ENCODE measurements at regions not wholly inside any gene's neighbourhood (a gene's known extent, or its start where the extent isn't known, plus 50 kb on each side); places are given as distances from the start of the nearest gene placed in this dataset.

GRCh38 chr3:145649368-145649887 is 511.6 kb downstream of the PLOD2 start:
- Histone ChIP-seq H3K27me3 (ENCODE audit: insufficient read depth) (no peaks in the 10 kb centered on the region), H3K27ac (ENCODE audit: low read depth) (no peak overlapping the region), H2AFZ (no peak overlapping the region), H4K20me1 (replicated peaks; ENCODE audit: insufficient read depth) (no peaks in the 10 kb centered on the region), H3K4me2 (no peak overlapping the region), H3K4me1 (ENCODE audit: insufficient read depth) (no peaks in the 10 kb centered on the region), H3F3A (replicated peaks; ENCODE audit: low read depth) (no peaks in the 10 kb centered on the region), H3K36me3 (ENCODE audit: insufficient read depth) (0 out of 2 replicates have a peak, but pooled peaks cover 4% of the 10 kb centered on the region), H3K9me2 (ENCODE audit: insufficient read depth) (no peaks in the 10 kb centered on the region), H3K4me3 (no peak overlapping the region), H3K79me2 (replicated peaks; ENCODE audit: insufficient read depth) (no peaks in the 10 kb centered on the region)
- no peak for TF ChIP-seq POLR2AphosphoS5 (IDR thresholded peaks at IDR 0.05; ENCODE audit: low read depth)
- no peak for TF ChIP-seq REST (IDR thresholded peaks at IDR 0.05; ENCODE audit: unreplicated experiment)
- TF ChIP-seq JUNB (IDR thresholded peaks at IDR 0.05; ENCODE audit: unreplicated experiment): no peak
- no peak for TF ChIP-seq ZNF462 (CRISPR knock-in tag; IDR thresholded peaks at IDR 0.05)
- no peak for TF ChIP-seq ZNF331 (CRISPR knock-in tag; IDR thresholded peaks at IDR 0.05; ENCODE audit: low read depth)
- TF ChIP-seq ETS1 (IDR thresholded peaks at IDR 0.05): no peak
- TF ChIP-seq EZH2 (IDR thresholded peaks at IDR 0.05; ENCODE audit: low read depth, unreplicated experiment): no peak
- TF ChIP-seq ZNF114 (CRISPR knock-in tag; IDR thresholded peaks at IDR 0.05): no peak
- no peak for TF ChIP-seq EZH2phosphoT487 (IDR thresholded peaks at IDR 0.05; ENCODE audit: unreplicated experiment)
- no peak for TF ChIP-seq CTCF (conservative IDR thresholded peaks at IDR 0.05; ENCODE audit: low read depth in 2 of 2)
- TF ChIP-seq CREB1 (CRISPR knock-in tag; IDR thresholded peaks at IDR 0.05; ENCODE audit: low read depth): no peak
- TF ChIP-seq NANOG (IDR thresholded peaks at IDR 0.05; ENCODE audit: borderline replicate concordance): no peak
- TF ChIP-seq STAT1 (IDR thresholded peaks at IDR 0.05; ENCODE audit: unreplicated experiment): no peak
- Mint-ChIP-seq H3K27me3 (ENCODE audit: insufficient read depth, low read depth, poor library complexity) (no peaks in the 10 kb centered on the region), H3K9me3 (peaks cover 7% of the 10 kb centered on the region; the same call in 2 of the 3 replicates), H3K4me3 (no peak overlapping the region), H3K36me3 (ENCODE audit: low read depth) (no peaks in the 10 kb centered on the region), H3K27ac (no peak overlapping the region), H3K4me1 (no peaks in the 10 kb centered on the region)
- ATAC-seq (no peak), DNase-seq (ENCODE audit: low spot score) (no peak)
